Mucosa of descending colon (tissue), 3 donors: ENCODE measurements at regions not wholly inside any gene's neighbourhood (a gene's known extent, or its start where the extent isn't known, plus 50 kb on each side); places are given as distances from the start of the nearest gene placed in this dataset.

ENCODE experiments used
- ATAC-seq: fragments of 200-7000 bp; cut with Tn5 transposase; one replicate; pipeline ENCODE4 v1.9.1; 2020; ENCODE audit warnings: mild to moderate bottlenecking, moderate library complexity
- DNase-seq, 3 donors: peaks; one replicate each; pipeline ENCODE4 v3.0.0-alpha.2; 2020
- H3K36me3 ChIP-seq: fragments of 200-600 bp; one replicate; pipeline ENCODE4 v1.8.0; 2021; ENCODE audit warnings: low read depth, mild to moderate bottlenecking
- H3K4me1 ChIP-seq: fragments of 200-600 bp; one replicate; pipeline ENCODE4 v1.8.0; 2021; ENCODE audit warnings: low read depth, mild to moderate bottlenecking
- H3K4me3 ChIP-seq: fragments of 200-600 bp; one replicate; pipeline ENCODE4 v1.8.0; 2021; ENCODE audit warnings: mild to moderate bottlenecking
- H3K9me3 ChIP-seq: fragments of 200-600 bp; one replicate; pipeline ENCODE4 v1.8.0; 2021; ENCODE audit warnings: mild to moderate bottlenecking
- intact Hi-C, 2 donors: fragments of 100-400 bp; cut with DNase I in 1 of 2; cut with micrococcal nuclease in 1 of 2; formaldehyde crosslinking; loops; one replicate each; pipeline versions ENCODE4 v1.11.0 to v1.11.1; 2022; cut with DNase I, micrococcal nuclease
- TF ChIP-seq, protein P1 (sequence below): fragments of 200-600 bp; IDR thresholded peaks from one replicate; pipeline ENCODE4 v1.8.0; 2022; ENCODE audit warnings: antibody characterized with exemption, mild to moderate bottlenecking
- donor health status: DM: no; HTN: no; CAD: no; lungs with moderate emphysema.
- donor health status: DM: no; HTN: no; CAD: no.
- donor health status: DM: no; HTN: yes; CAD: no.

GRCh38 chr1:218536296-218536986 is 191.3 kb downstream of the TGFB2 start:
- Histone ChIP-seq H3K4me3 (no peak overlapping the region), H3K36me3 (no peaks in the 10 kb centered on the region), H3K9me3 (no peaks in the 10 kb centered on the region), H3K4me1 (no peaks in the 10 kb centered on the region)
- ATAC-seq: no peak
- no peak for DNase-seq
- intact Hi-C loops: no loop called here
- TF ChIP-seq, protein P1, sequence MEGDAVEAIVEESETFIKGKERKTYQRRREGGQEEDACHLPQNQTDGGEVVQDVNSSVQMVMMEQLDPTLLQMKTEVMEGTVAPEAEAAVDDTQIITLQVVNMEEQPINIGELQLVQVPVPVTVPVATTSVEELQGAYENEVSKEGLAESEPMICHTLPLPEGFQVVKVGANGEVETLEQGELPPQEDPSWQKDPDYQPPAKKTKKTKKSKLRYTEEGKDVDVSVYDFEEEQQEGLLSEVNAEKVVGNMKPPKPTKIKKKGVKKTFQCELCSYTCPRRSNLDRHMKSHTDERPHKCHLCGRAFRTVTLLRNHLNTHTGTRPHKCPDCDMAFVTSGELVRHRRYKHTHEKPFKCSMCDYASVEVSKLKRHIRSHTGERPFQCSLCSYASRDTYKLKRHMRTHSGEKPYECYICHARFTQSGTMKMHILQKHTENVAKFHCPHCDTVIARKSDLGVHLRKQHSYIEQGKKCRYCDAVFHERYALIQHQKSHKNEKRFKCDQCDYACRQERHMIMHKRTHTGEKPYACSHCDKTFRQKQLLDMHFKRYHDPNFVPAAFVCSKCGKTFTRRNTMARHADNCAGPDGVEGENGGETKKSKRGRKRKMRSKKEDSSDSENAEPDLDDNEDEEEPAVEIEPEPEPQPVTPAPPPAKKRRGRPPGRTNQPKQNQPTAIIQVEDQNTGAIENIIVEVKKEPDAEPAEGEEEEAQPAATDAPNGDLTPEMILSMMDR: no peak

- TF ChIP-seq, protein P1: no peak
- DNase-seq (no peak), ATAC-seq (no peak)
- H3K9me3 ChIP-seq: no peaks in the 10 kb centered on the region
- intact Hi-C loops: no loop called here
- H3K4me3 ChIP-seq: no peak overlapping the region
- no peaks in the 10 kb centered on the region for H3K4me1 ChIP-seq
- H3K36me3 ChIP-seq: no peaks in the 10 kb centered on the region
Measured at GRCh38 chr1:218537122-218537913, 192.2 kb downstream of the TGFB2 start.

- TF ChIP-seq, protein P1: no peak
- Histone ChIP-seq H3K4me1 (no peaks in the 10 kb centered on the region), H3K36me3 (no peaks in the 10 kb centered on the region), H3K9me3 (no peaks in the 10 kb centered on the region), H3K4me3 (no peak overlapping the region)
- DNase-seq: no peak
- ATAC-seq: no peak
- intact Hi-C loops: no loop called here
Measured at GRCh38 chr1:218538341-218538740, 193.2 kb downstream of the TGFB2 start.

- intact Hi-C loops: no loop called here
- TF ChIP-seq, protein P1: no peak
- H3K36me3 ChIP-seq: no peaks in the 10 kb centered on the region
- DNase-seq (no peak), ATAC-seq (no peak)
- H3K4me3 ChIP-seq: no peak overlapping the region
- H3K4me1 ChIP-seq: no peaks in the 10 kb centered on the region
- no peaks in the 10 kb centered on the region for H3K9me3 ChIP-seq
Measured at GRCh38 chr1:218546314-218546713, 201.2 kb downstream of the TGFB2 start.

DNA sequence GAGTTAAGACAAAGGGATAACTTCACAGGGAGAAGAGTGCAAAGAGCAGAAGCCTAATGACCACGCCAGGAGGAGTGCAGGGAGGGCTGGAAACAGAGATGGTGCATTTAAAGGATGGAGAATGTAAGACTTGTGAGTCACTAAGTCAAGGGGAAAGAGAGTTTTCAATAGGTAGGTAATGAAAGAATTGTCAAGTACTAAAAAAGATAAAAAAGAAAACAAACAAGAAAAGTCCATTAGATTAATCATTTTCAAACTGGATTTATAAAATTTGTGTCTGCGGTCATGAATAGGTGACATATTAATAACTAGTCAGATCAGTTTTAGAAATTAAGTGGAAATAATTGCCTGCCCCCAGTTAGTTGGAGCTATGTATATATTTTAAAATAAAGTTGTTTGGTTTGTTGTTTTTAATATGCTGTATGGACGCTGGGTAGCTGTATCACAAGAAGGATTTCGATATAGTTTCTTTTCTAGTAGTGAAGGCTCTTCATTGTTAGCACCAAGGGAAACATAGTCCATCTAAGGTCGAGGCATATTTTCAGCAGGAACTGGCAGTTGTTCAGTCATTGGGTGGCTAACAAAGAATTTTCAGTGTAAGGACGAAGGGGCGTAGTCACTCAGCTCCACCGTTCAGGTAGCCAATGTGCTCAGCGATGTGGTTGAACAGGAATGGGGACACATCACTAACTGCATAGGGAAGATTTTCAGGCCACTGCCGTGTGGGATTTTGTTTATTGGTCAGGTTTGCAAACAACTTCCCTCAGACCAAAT is 203.0 kb downstream of the TGFB2 start:
- Histone ChIP-seq H3K9me3 (no peaks in the 10 kb centered on the region), H3K4me3 (no peak overlapping the region), H3K36me3 (no peaks in the 10 kb centered on the region), H3K4me1 (no peaks in the 10 kb centered on the region)
- intact Hi-C loops: no loop called here
- DNase-seq (no peak), ATAC-seq (no peak)
- TF ChIP-seq, protein P1: no peak
